Pulmonary artery endothelial cell (primary cell): ENCODE measurements at regions not wholly inside any gene's neighbourhood (a gene's known extent, or its start where the extent isn't known, plus 50 kb on each side); places are given as distances from the start of the nearest gene placed in this dataset.
A peak's percentile ranks its signal among the peaks of the same experiment; 100 is the strongest.

Experiments
- DNase-seq: peaks from one replicate; pipeline ENCODE4 v3.0.0-alpha.2; 2011; ENCODE audit warnings: low read depth, low spot score

DNA sequence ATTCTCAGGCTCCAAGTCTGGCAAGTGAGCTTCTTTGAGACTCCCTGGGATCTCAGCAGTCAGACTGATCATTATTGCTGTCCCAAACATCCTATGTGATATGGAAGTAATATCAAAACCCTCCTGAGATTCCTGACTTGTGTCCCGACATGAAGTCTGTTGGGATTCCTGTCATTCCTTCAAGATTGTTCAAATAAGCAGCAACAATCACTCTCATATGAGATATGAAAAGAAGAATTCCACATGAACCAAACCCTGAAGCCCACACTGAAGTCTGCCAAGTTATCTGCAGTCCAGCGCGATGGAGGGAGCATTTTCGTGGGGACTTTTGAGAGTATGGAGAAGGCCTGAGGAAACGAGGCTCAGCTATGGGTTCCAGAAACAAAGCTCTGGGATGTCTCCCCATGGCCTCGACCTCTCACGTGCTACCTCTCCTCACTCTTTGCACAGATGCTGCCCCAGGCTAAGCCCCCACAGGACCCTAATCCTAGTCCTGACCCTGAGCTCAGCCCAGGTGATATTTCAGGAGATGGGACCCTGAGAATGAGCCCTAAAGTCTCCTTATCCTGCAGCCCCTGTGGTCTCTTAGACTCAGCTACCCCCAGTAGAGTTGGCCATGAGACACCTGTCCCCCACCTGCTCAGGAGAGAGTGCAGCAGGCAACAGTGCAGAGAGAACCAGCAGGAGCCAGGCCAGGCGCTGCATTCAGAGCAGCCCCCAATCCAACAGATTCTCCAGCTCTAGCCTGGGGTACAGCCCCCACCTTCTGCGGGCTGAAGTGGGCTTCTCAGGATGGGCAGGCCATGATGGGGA, 100.2 kb downstream of the GGTLC2 start:
- no peak for DNase-seq

- DNase-seq, result no peak
Observed at GRCh38 chr22:22745225-22746060, 101.0 kb downstream of the GGTLC2 start.

DNA sequence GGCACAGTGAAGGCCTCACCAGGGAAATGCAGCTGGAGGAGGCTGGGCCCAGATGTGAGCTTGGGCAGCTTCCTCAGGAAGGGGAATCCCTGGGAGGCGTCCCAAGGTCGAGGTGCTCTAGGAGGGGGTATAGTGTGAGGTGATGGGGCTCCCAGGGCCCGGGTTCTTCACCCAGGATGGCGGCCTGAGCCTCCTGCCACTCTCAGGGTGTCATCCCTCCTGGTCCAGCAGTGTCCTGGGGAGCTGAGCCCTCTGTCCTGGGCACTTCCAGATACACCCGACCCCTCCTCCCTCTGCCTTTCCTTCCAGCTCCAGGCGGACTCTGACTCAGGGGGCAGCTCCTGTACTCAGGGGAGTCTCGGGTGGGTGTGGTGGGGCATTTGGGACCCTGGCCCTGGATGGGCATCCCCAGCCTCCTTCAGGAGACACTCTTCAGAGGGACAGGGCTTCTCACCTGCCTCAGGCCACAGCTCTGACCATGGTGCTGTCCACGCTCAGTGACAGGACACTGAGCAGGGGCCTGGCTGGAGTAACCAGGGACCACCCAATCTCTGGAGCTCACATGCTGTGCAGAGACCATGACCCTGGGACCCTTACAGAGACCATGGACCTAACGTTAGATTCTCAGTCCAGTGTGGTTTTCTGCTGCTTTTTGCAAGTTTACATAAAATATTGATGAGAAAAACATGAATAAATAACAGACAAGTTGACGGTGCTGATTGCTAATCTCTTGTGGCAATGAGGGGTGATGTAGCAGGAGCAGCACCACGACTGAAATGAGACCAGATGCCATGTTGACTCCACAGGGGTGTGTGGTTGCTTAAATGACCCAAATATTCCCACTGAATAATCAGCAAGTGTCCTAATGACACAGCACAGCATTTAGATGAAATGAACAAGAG, 101.9 kb downstream of the GGTLC2 start:
- no peak for DNase-seq

DNA sequence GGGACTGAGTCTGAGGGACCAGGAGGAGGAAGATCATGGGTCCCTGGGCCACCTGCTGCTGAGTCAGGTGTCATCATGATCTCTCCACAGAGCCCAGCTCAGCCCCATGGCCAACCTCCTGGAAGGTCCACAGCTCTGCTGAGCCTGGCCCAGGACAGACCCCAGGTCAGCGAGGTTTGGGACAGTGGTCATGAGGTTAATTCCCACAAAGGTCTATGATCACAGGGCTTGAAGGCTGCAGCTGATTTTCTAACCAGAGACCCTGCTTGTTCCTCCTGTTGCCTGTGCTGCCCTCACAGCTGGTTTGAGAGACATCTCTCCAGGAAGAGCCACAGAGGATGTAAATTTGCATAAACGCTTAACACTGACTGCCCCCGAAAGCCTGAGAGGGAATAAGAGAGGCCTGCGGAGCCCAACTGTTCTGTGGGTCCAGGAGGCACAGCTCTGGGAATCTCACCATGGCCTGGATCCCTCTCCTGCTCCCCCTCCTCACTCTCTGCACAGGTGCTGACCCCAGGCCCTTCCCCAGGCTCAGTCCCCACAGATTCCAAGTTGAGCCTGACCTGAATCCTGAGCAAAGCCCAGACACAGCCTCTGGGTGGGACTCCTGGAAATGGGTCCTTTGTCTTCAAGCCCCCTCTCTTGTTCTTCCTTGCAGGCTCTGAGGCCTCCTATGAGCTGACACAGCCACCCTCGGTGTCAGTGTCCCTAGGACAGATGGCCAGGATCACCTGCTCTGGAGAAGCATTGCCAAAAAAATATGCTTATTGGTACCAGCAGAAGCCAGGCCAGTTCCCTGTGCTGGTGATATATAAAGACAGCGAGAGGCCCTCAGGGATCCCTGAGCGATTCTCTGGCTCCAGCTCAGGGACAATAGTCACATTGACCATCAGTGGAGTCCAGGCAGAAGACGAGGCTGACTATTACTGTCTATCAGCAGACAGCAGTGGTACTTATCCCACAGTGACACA, 102.8 kb downstream of the GGTLC2 start:
- no peak for DNase-seq

DNA sequence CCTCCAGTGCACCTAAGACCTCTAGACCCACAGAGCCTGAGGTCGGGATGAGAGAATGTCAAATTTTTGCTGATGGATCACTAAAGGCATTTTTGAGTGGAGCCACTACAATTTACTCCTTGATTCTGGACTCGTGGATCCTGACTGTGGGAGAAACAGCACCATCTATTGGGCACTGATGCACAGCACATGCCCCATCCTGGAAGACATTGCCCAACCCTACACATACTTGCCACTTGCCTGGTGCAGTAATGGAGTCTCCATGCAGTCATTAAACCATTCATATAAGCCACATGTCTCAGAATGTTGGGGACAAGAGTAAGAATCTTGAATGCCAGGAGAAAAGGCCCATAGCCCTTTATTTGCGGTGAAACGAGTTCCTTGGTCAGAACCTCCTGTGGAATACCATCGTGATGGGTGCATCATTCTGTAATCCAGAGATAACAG, 103.9 kb downstream of the GGTLC2 start:
- peak; percentile 7 for DNase-seq

- DNase-seq, result no peak
Observed at GRCh38 chr22:22748756-22749155, 104.3 kb downstream of the GGTLC2 start.

DNA sequence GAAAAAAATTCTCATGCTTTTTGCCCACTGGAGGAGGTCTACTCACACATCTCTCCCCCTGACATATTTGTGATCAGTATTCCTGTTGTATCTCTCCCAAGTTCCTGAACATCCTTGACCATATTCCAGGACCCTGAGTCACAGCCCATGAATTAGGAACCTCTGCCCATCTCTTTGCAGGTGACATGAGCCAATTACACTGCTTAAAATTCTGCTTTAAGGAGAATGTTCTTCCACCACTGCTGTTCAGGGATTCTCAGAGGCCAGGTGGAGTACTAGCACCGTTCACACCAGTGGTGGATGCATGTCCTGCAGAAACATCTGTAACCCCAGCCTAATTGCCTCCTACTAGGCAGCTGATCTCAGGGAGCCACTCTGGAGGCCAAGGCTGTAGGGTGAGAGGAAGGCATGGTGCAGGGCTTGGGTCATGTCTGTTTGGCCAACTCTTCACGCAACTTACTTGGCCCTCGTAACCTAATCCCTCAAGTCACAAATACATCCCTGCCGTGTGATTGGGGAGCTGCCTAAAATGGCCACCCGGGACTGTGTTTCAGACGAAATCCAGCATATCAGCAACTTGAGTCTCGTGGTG, 104.8 kb downstream of the GGTLC2 start:
- no peak for DNase-seq

DNA sequence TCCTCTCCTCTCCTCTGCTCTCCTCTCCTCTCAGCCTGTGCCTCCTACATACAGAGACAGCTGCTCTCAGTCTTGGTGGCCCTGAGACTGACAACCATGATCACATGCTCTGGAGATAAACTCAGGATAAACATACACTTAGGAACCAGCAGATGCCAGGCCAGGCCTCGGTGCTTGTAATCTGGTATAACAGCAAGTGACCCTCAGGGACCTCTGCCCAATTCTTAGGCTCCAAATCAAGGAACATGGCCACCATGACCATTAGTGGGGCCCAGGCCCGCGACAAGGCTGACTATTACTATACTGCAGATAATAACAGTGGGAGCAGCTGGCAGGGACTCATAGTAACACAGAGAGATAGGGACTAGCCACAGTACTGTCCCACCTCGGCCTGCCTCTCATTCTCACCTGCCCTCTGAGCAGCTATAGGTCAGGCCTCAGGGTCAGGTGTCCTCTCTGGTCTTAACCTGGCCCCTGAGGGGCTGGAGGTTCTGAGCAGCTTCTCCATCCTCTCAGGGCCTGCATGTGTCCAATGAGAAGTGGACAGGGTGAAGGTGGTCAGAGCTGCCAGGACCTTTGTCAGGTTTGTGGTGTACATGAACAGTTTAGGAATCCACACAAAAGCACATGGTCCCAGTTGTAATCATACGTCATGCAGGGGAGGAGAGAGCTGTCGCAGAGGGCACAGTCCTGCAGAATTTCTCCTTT, 106.1 kb downstream of the GGTLC2 start:
- DNase-seq, result no peak

DNA sequence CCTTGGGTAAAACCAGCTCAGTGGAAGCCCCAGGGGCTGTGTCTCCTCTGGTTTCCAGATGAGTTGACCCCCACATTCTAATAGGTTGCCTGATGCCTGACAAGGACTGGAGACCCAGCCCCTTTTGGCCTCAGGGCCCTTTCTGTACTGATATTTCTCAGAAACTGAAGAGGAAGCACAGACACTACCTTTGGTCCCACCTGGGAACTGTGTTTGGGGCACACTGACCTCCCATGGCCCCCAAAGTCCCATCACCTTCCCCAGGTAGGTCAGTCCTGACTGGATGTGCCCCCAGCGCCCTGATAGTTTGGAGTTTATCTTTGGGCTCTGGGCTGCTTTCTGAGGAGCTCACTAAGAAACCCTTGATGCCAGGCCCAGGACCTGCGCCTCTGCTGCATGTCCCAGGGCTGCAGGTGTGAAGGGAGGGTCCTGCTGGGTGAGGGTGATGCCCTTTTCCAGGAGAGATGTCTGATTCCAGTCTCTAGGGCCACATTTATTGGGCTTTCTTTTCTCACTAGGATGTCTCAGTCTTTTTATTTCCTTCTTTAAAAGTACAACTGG, 106.7 kb downstream of the GGTLC2 start:
- no peak for DNase-seq

- no peak for DNase-seq
Observed at GRCh38 chr22:22752199-22752555, 107.8 kb downstream of the GGTLC2 start.

DNA sequence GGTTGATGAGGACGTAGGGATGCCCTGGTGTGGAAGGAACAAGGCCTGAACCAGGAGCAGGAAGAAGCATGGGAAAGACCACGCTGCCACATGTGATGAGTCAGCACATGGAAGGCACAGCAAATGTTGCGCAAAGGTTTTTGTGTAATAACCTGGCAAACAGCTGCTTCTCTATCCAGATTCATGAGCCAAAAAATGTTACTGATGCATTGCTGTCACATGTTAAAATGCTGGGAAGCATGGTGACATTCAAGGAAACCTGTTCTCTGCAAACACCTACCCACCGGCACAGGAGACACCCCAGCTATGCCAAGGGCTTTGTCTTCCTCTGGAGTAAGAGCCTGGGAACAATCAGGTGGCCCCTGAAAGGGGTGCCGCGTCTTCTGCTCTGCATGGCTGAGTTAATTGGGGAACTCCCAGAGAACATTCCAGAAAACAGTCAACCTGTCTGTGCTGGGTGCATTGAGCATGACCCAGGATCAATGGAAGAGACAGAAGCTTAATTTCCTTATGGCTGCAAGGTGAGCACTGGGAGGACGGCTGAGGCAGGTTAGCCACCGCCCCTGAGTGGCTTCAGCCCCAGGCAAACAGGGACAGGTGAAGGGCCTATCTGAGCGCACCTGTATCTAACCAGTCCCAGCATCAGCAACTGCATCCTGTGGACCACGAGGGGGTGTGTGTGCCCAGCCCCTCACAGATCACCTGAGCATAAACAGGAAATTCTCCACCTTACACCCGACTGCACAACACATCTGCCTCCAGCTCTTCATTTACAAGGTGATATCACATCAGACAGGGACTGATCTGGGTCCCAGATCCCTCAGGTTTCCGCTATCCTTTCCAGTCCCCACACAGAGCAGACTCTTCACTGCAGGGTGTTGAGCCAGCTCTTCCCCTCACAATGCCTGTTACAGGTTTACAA, 108.4 kb downstream of the GGTLC2 start:
- DNase-seq, result no peak

DNA sequence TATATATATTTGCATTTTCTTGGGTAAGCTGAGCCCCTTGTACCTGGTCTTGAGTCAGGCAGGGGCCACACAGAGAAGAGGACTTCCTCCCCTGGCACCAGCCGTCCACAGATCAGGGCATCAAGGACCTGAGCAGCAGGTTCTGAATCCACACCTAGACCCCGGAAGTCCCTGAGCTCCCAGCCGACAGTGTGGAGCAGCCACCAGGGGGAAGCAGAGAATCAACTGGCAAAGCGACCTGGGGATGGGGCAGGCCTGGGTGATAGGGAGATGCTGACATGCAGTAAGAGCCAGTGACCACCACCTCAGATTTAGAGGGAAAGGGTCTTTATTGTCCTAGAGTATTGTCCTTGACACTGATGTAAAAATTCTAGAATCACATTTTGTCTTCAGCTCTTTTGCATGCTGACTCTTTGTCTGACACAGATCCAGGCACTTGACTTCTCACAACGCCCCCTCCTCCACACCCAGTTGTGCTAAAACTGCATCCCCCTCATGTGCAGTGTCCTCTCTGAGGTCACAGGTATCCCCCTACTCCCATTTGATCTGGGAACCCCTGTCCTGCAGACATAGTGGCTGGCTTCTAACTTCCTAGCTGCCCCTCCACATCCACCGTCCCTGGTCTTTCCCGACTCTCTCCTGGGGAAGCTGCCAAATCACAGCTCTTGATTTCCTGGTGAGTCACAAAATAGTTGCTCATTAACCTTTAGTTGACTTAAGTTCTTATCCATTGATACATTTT, 109.3 kb downstream of the GGTLC2 start:
- no peak for DNase-seq

DNA sequence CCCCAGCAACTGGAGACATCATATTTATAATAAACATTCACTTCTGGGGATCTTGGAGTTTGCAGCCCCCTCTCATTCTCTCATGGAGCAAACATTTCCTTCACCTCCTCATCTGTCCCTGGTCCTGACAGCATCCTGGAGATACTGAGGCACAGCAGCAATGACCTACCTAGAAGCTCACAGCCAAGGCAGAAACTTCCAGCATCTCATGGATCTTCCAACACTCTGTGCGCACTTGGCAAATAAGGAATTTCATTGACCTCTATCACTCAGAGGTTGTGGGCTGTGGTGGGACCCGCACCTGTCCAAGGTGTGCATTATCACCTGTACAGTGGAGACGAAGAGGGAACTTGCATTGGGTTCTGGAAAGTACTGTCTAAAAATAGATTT, 109.8 kb downstream of the GGTLC2 start:
- no peak for DNase-seq

- DNase-seq, result no peak
Observed at GRCh38 chr22:22754961-22755777, 110.8 kb downstream of the GGTLC2 start.

GRCh38 chr22:22755778-22756100, 111.3 kb downstream of the GGTLC2 start:
- DNase-seq, result no peak

- DNase-seq, result no peak
Observed at GRCh38 chr22:22756109-22756508, 111.7 kb downstream of the GGTLC2 start.
